Prostate gland (tissue), 2 donors: ENCODE measurements at regions not wholly inside any gene's neighbourhood (a gene's known extent, or its start where the extent isn't known, plus 50 kb on each side); places are given as distances from the start of the nearest gene placed in this dataset.
"Not testable (repeated sequence)": the region's sequence is repeated elsewhere in the genome, so short reads cannot be mapped to it uniquely, and the experiment has no call there.

ENCODE experiments used
- DNase-seq: peaks from one replicate; pipeline ENCODE4 v3.0.0-alpha.2; 2019; ENCODE audit warnings: low spot score
- H3K27ac ChIP-seq, 2 donors: fragments of 200-600 bp; sonication (generic); 2 replicates each; pipeline ENCODE4 v1.5.1; 2017 to 2019
- H3K27me3 ChIP-seq: fragments of 200-600 bp; sonication (generic); replicated peaks from 2 replicates; pipeline ENCODE4 v1.5.1; 2019; ENCODE audit not compliant: insufficient read depth
- H3K36me3 ChIP-seq, 2 donors: fragments of 200-600 bp; sonication (generic); 1 replicate in 1 of 2; 2 replicates in 1 of 2; pipeline versions ENCODE4 v1.5.1 to v1.8.1; 2017 to 2019
- H3K4me1 ChIP-seq: fragments of 200-600 bp; sonication (generic); replicated peaks from 2 replicates; pipeline ENCODE4 v1.5.1; 2019
- H3K4me3 ChIP-seq, 2 donors: fragments of 200-600 bp; sonication (generic); 2 replicates each; pipeline ENCODE4 v1.5.1; 2017 to 2019
- H3K9me3 ChIP-seq: fragments of 200-600 bp; sonication (generic); 2 replicates; pipeline ENCODE4 v1.5.1; 2017
- CTCF ChIP-seq, 4 experiments: fragments of 200-600 bp in 2 of 4; fragments of 450-650 bp in 2 of 4; sonication (generic) in 2 of 4; IDR thresholded peaks; 1 replicate in 3 of 4; 2 replicates in 1 of 4; pipeline ENCODE4 v1.5.1; 2016 to 2019; ENCODE audit warnings: antibody characterized with exemption in 4 of 4, mild to moderate bottlenecking in 2 of 4, moderate library complexity in 2 of 4
- POLR2A ChIP-seq: fragments of 450-650 bp; IDR thresholded peaks from one replicate; pipeline ENCODE4 v1.6.1; 2016; ENCODE audit warnings: antibody characterized with exemption, mild to moderate bottlenecking
- POLR2AphosphoS5 ChIP-seq: sonication (generic); formaldehyde crosslinking; IDR thresholded peaks from one replicate; pipeline ENCODE4 v1.6.1; 2017; ENCODE audit warnings: antibody characterized with exemption
- WGBS: methylation state at CpG from one replicate; pipeline ENCODE4 v1.1.5; 2018; 5-methylcytosine and 5-hydroxymethylcytosine counted together
- intact Hi-C: fragments of 100-400 bp; cut with DNase I; formaldehyde crosslinking; loops from one replicate; pipeline ENCODE4 v1.14.2; 2022

- H3K27ac ChIP-seq, result no peak overlapping the region
- no peaks in the 10 kb centered on the region for H3K4me1 ChIP-seq
- intact Hi-C loops, result loop anchor here (2.0 to 5.0 kb wide), 2 partner anchors 232 to 385 kb away; partner anchors contain the start of gene DHRS7B
- H3K27me3 ChIP-seq, result no peaks in the 10 kb centered on the region
- no peak for TF ChIP-seq POLR2A
- no peak for TF ChIP-seq POLR2AphosphoS5
- TF ChIP-seq CTCF (IDR thresholded peaks at IDR 0.05), result no peak
- no peaks in the 10 kb centered on the region for H3K9me3 ChIP-seq
- no peak for DNase-seq
- H3K36me3 ChIP-seq, result no peaks in the 10 kb centered on the region
- 63% methylated on average over 17 of the region's 18 CpGs for WGBS
- no peak overlapping the region for H3K4me3 ChIP-seq
These were observed 136.3 kb downstream of the KCNJ12 start for GRCh38 chr17:21512307-21513011.

GRCh38 chr17:21513012-21513570 is 136.9 kb downstream of the KCNJ12 start:
- Histone ChIP-seq H3K27me3 (no peaks in the 10 kb centered on the region), H3K27ac (no peak overlapping the region), H3K36me3 (no peaks in the 10 kb centered on the region), H3K4me3 (no peak overlapping the region), H3K4me1 (no peaks in the 10 kb centered on the region), H3K9me3 (no peaks in the 10 kb centered on the region)
- TF ChIP-seq CTCF (IDR thresholded peaks at IDR 0.05), result peak; percentile 58 to 79 (median 78)
- no peak for TF ChIP-seq POLR2A
- peak; percentile 47 for TF ChIP-seq POLR2AphosphoS5
- DNase-seq, result peak; percentile 62
- intact Hi-C loops, result loop anchor here (2.0 to 5.0 kb wide), 2 partner anchors 232 to 386 kb away; partner anchors contain the start of gene DHRS7B
- WGBS, result 8% methylated on average over 16 of the region's 24 CpGs

- H3K27ac ChIP-seq, H3K27me3 ChIP-seq, DNase-seq, H3K36me3 ChIP-seq, H3K9me3 ChIP-seq, H3K4me3 ChIP-seq, H3K4me1 ChIP-seq: not testable (repeated sequence)
- 84% methylated on average over 1 of the region's 1 CpG for WGBS
- intact Hi-C loops, result loop anchor here (5.0 kb wide), 1 partner anchor 387 kb away; the partner anchor contains the start of gene DHRS7B
These were observed 138.4 kb downstream of the KCNJ12 start for GRCh38 chr17:21514567-21514966.

GRCh38 chr17:21517538-21518293 is 141.6 kb downstream of the KCNJ12 start:
- WGBS, result 71% methylated on average over 9 of the region's 9 CpGs
- H3K4me1 ChIP-seq, result no peaks in the 10 kb centered on the region
- no peaks in the 10 kb centered on the region for H3K27me3 ChIP-seq
- DNase-seq, result no peak
- no peak overlapping the region for H3K4me3 ChIP-seq
- no peak overlapping the region for H3K27ac ChIP-seq
- TF ChIP-seq POLR2A, result no peak
- no peak for TF ChIP-seq CTCF (IDR thresholded peaks at IDR 0.05)
- TF ChIP-seq POLR2AphosphoS5, result no peak
- no peaks in the 10 kb centered on the region for H3K36me3 ChIP-seq
- intact Hi-C loops, result no loop called here
- no peaks in the 10 kb centered on the region for H3K9me3 ChIP-seq

- WGBS, result 82% methylated on average over 8 of the region's 8 CpGs
- Histone ChIP-seq H3K36me3 (no peaks in the 10 kb centered on the region), H3K27ac (no peak overlapping the region), H3K27me3 (no peaks in the 10 kb centered on the region), H3K4me1 (no peaks in the 10 kb centered on the region), H3K4me3 (no peak overlapping the region), H3K9me3 (no peaks in the 10 kb centered on the region)
- intact Hi-C loops, result no loop called here
- TF ChIP-seq CTCF (IDR thresholded peaks at IDR 0.05) (no peak), POLR2A (no peak), POLR2AphosphoS5 (no peak)
- no peak for DNase-seq
These were observed 146.7 kb downstream of the KCNJ12 start for GRCh38 chr17:21522755-21523336.
